Brain microvascular endothelial cell (primary cell): ENCODE measurements at regions not wholly inside any gene's neighbourhood (a gene's known extent, or its start where the extent isn't known, plus 50 kb on each side); places are given as distances from the start of the nearest gene placed in this dataset.

Experiments used
- DNase-seq: peaks from one replicate; pipeline ENCODE4 v3.0.0-alpha.2; 2020
- H3K27ac ChIP-seq: fragments of 250-450 bp; sonication (Bioruptor Pico); 2 replicates; pipeline ENCODE4 v1.5.1; 2020; ENCODE audit warnings: mild to moderate bottlenecking, moderate library complexity
- H3K27me3 ChIP-seq: fragments of 250-450 bp; sonication (Bioruptor Pico); replicated peaks from 2 replicates; pipeline ENCODE4 v1.5.1; 2020; ENCODE audit warnings: mild to moderate bottlenecking
- H3K36me3 ChIP-seq: fragments of 250-450 bp; sonication (Bioruptor Pico); replicated peaks from 2 replicates; pipeline ENCODE4 v1.5.1; 2020; ENCODE audit warnings: mild to moderate bottlenecking
- H3K4me3 ChIP-seq: 2 replicates; pipeline ENCODE4 v1.5.1; 2011; ENCODE audit warnings: low read depth, mild to moderate bottlenecking, control low read depth, low read length, moderate library complexity
- CTCF ChIP-seq: IDR thresholded peaks from 2 replicates; pipeline ENCODE4 v1.5.1; 2011; ENCODE audit warnings: low read depth, mild to moderate bottlenecking, moderate library complexity, low read length, control low read depth, inconsistent platforms; ENCODE audit errors: missing control alignments
- in situ Hi-C: cut with HindIII; loops from 2 replicates; pipeline ENCODE4 v1.10.0; 2017; ENCODE audit warnings: low sequenced_read_pairs, low pct_ligation_motif_present

DNA sequence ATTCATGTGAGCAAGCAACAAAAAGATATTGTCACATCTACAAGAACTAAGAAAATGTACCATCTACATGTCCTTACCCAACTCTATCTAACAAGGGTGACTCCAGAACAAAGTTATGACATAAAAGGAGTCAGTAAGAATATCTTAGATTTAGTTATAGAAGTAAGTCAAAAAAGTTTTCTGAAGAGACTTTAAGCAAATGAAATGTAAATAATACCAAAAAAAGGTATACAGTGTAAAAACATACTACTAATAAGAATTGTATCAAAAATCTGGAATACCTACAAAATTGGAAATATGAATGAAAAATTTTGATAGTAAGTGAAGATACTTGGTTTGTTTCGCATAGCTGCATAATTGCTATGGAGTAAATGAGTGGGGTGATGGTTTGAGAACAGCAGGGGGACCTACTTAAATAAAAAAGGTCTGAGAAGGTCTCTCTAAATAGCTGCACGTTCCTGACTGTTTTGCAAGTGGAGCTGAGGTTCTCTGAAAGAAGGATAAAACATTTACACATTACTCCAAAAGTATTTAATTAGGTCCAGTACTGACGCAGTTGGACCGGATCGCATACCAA lies 51.0 kb upstream of the ENPP6 start:
- in situ Hi-C loops, result no loop called here
- no peak for DNase-seq
- Histone ChIP-seq H3K27me3 (no peaks in the 10 kb centered on the region), H3K27ac (peak overlapping the region; percentile 2), H3K36me3 (no peaks in the 10 kb centered on the region), H3K4me3 (no peak overlapping the region)
- TF ChIP-seq CTCF, result no peak

DNA sequence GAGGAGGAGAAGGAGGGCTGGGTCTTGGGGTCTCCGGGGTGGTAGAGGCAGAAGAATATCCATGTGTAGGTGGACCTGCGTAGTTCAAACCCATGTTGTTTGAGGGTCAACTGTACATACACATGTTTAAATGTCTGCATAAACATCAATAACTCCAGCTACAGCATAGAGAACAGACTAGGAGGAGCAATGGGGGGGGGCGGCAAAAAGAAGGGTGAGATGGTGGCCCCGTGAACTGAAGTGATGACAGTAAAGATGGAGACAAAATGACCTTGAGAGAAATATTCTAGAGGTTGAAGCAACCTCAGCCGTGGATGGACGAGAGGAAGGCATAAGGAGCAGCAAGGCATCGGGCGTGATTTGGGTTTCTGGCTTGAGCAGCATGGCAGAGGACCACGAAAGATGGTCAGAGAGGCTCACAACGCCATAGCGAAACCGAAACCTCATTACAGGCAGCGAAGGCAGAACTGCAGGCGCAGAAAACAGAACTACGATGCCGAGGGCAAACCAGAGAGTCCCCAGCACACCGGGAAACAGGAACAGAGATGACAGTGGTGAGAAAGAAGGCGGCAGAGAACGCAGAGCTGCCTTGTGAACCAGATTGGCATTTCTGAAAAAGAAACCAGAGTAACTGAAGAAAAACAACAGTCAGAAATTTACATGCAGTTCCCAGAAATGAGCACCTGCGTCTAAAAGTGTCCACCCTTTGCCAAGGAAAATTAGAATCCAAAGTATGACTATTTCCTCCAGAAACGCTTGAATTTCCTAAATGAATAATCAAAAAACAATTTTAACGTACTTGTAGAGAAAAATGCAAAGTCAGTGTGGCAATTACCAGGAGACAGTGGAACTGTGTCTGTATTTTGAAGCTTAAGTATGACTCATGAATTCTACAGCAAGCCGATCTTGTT lies 50.3 kb upstream of the ENPP6 start:
- no peak for TF ChIP-seq CTCF
- DNase-seq, result peak; percentile 76

More for the DNA sequence above, 50.3 kb upstream of the ENPP6 start:
- Histone ChIP-seq H3K36me3 (no peaks in the 10 kb centered on the region), H3K27me3 (no peaks in the 10 kb centered on the region), H3K4me3 (peak overlapping the region; percentile 43), H3K27ac (peak overlapping the region; percentile 64)
- in situ Hi-C loops, result no loop called here
